ENCODE measurements at regions not wholly inside any gene's neighbourhood (a gene's known extent, or its start where the extent isn't known, plus 50 kb on each side); places are given as distances from the start of the nearest gene placed in this dataset.

GRCh38 chr10:21334891-21335696 is 190.4 kb downstream of the SKIDA1 start:
- no peaks in the 10 kb centered on the region for H3K36me3 ChIP-seq (ENCODE audit: insufficient read depth, low read length)
- no peak overlapping the region for H3K9ac ChIP-seq (ENCODE audit: insufficient read length)
- H3K4me3 ChIP-seq: no peak overlapping the region
- H3K27ac ChIP-seq: no peak overlapping the region
- no peaks in the 10 kb centered on the region for H3K9me3 ChIP-seq (ENCODE audit: low read depth, low read length)
- TF ChIP-seq EZH2 (IDR thresholded peaks at IDR 0.05) (no peak), POLR2AphosphoS5 (IDR thresholded peaks at IDR 0.05; ENCODE audit: borderline replicate concordance, low read depth, low read length) (no peak), FOXP2 (optimal IDR thresholded peaks at IDR 0.05; ENCODE audit: control extremely low read depth, extremely low read length, insufficient read depth) (no peak)
- no peak for DNase-seq (ENCODE audit: low read depth, low spot score)

GRCh38 chr10:21330628-21331020 is 194.9 kb downstream of the SKIDA1 start:
- no peak overlapping the region for H3K27ac ChIP-seq
- no peaks in the 10 kb centered on the region for H3K36me3 ChIP-seq (ENCODE audit: insufficient read depth, low read length)
- TF ChIP-seq EZH2 (IDR thresholded peaks at IDR 0.05) (no peak), POLR2AphosphoS5 (IDR thresholded peaks at IDR 0.05; ENCODE audit: borderline replicate concordance, low read depth, low read length) (no peak), FOXP2 (optimal IDR thresholded peaks at IDR 0.05; ENCODE audit: control extremely low read depth, extremely low read length, insufficient read depth) (no peak)
- H3K9me3 ChIP-seq (ENCODE audit: low read depth, low read length): no peaks in the 10 kb centered on the region
- no peak for DNase-seq (ENCODE audit: low read depth, low spot score)
- no peak overlapping the region for H3K4me3 ChIP-seq
- no peak overlapping the region for H3K9ac ChIP-seq (ENCODE audit: insufficient read length)

GRCh38 chr10:21329995-21330627 is 195.4 kb downstream of the SKIDA1 start:
- H3K27ac ChIP-seq: no peak overlapping the region
- TF ChIP-seq POLR2AphosphoS5 (IDR thresholded peaks at IDR 0.05; ENCODE audit: borderline replicate concordance, low read depth, low read length) (no peak), FOXP2 (optimal IDR thresholded peaks at IDR 0.05; ENCODE audit: control extremely low read depth, extremely low read length, insufficient read depth) (no peak), EZH2 (IDR thresholded peaks at IDR 0.05) (no peak)
- no peak for DNase-seq (ENCODE audit: low read depth, low spot score)
- no peaks in the 10 kb centered on the region for H3K9me3 ChIP-seq (ENCODE audit: low read depth, low read length)
- H3K9ac ChIP-seq (ENCODE audit: insufficient read length): no peak overlapping the region
- H3K36me3 ChIP-seq (ENCODE audit: insufficient read depth, low read length): no peaks in the 10 kb centered on the region
- no peak overlapping the region for H3K4me3 ChIP-seq

GRCh38 chr10:21327289-21327993 is 198.0 kb downstream of the SKIDA1 start:
- Histone ChIP-seq H3K9ac (ENCODE audit: insufficient read length) (no peak overlapping the region), H3K4me3 (no peak overlapping the region), H3K27ac (no peak overlapping the region), H3K36me3 (ENCODE audit: insufficient read depth, low read length) (no peaks in the 10 kb centered on the region), H3K9me3 (ENCODE audit: low read depth, low read length) (no peaks in the 10 kb centered on the region)
- DNase-seq (ENCODE audit: low read depth, low spot score): no peak
- no peak for TF ChIP-seq FOXP2 (optimal IDR thresholded peaks at IDR 0.05; ENCODE audit: control extremely low read depth, extremely low read length, insufficient read depth)
- TF ChIP-seq EZH2 (IDR thresholded peaks at IDR 0.05): no peak
- no peak for TF ChIP-seq POLR2AphosphoS5 (IDR thresholded peaks at IDR 0.05; ENCODE audit: borderline replicate concordance, low read depth, low read length)

- Histone ChIP-seq H3K27ac (no peak overlapping the region), H3K9ac (ENCODE audit: insufficient read length) (no peak overlapping the region), H3K36me3 (ENCODE audit: insufficient read depth, low read length) (no peaks in the 10 kb centered on the region), H3K9me3 (ENCODE audit: low read depth, low read length) (no peaks in the 10 kb centered on the region), H3K4me3 (no peak overlapping the region)
- DNase-seq (ENCODE audit: low read depth, low spot score): no peak
- TF ChIP-seq EZH2 (IDR thresholded peaks at IDR 0.05) (no peak), POLR2AphosphoS5 (IDR thresholded peaks at IDR 0.05; ENCODE audit: borderline replicate concordance, low read depth, low read length) (no peak), FOXP2 (optimal IDR thresholded peaks at IDR 0.05; ENCODE audit: control extremely low read depth, extremely low read length, insufficient read depth) (no peak)
These were observed 198.7 kb downstream of the SKIDA1 start for GRCh38 chr10:21326594-21327288.

- no peak overlapping the region for H3K27ac ChIP-seq
- no peak overlapping the region for H3K4me3 ChIP-seq
- H3K9me3 ChIP-seq (ENCODE audit: low read depth, low read length): no peaks in the 10 kb centered on the region
- DNase-seq (ENCODE audit: low read depth, low spot score): no peak
- H3K36me3 ChIP-seq (ENCODE audit: insufficient read depth, low read length): no peaks in the 10 kb centered on the region
- no peak overlapping the region for H3K9ac ChIP-seq (ENCODE audit: insufficient read length)
- TF ChIP-seq FOXP2 (optimal IDR thresholded peaks at IDR 0.05; ENCODE audit: control extremely low read depth, extremely low read length, insufficient read depth) (no peak), POLR2AphosphoS5 (IDR thresholded peaks at IDR 0.05; ENCODE audit: borderline replicate concordance, low read depth, low read length) (no peak), EZH2 (IDR thresholded peaks at IDR 0.05) (no peak)
These were observed 206.8 kb downstream of the SKIDA1 start for GRCh38 chr10:21318540-21319167.

- no peak for TF ChIP-seq POLR2AphosphoS5 (IDR thresholded peaks at IDR 0.05; ENCODE audit: borderline replicate concordance, low read depth, low read length)
- no peak for TF ChIP-seq FOXP2 (optimal IDR thresholded peaks at IDR 0.05; ENCODE audit: control extremely low read depth, extremely low read length, insufficient read depth)
- no peak for TF ChIP-seq EZH2 (IDR thresholded peaks at IDR 0.05)
- no peak for DNase-seq (ENCODE audit: low read depth, low spot score)
- Histone ChIP-seq H3K9me3 (ENCODE audit: low read depth, low read length) (no peaks in the 10 kb centered on the region), H3K9ac (ENCODE audit: insufficient read length) (no peak overlapping the region), H3K27ac (no peak overlapping the region), H3K36me3 (ENCODE audit: insufficient read depth, low read length) (no peaks in the 10 kb centered on the region), H3K4me3 (no peak overlapping the region)
These were observed 207.6 kb downstream of the SKIDA1 start for GRCh38 chr10:21317902-21318301.

All from SK-N-MC (cell line).